HEK293T (cell line): ENCODE measurements at regions not wholly inside any gene's neighbourhood (a gene's known extent, or its start where the extent isn't known, plus 50 kb on each side); places are given as distances from the start of the nearest gene placed in this dataset.
"Not testable (repeated sequence)": the region's sequence is repeated elsewhere in the genome, so short reads cannot be mapped to it uniquely, and the experiment has no call there.

ENCODE experiments used
- CTCF ChIA-PET: fragments of 350-600 bp; formaldehyde crosslinking; extraction: SDS; loops from one replicate; lab custom pipeline; 2021; ENCODE audit warnings: antibody characterized with exemption, inconsistent platforms; lab: Yijun Ruan, JAX
- POLR2A ChIA-PET: fragments of 350-600 bp; formaldehyde crosslinking; extraction: SDS; loops from one replicate; lab custom pipeline; 2020; ENCODE audit warnings: antibody characterized with exemption, inconsistent platforms; lab: Yijun Ruan, JAX
- DNase-seq: peaks from one replicate; pipeline ENCODE4 v3.0.0; 2012; ENCODE audit warnings: mixed read lengths; ENCODE audit errors: extremely low spot score
- ARNT ChIP-seq: fragments of 450-650 bp; IDR thresholded peaks from 2 replicates; pipeline ENCODE4 v1.6.1; 2017; ENCODE audit warnings: mild to moderate bottlenecking
- BHLHE40 ChIP-seq: fragments of 450-650 bp; IDR thresholded peaks from 2 replicates; pipeline ENCODE4 v1.6.1; 2016; ENCODE audit warnings: mild to moderate bottlenecking, moderate library complexity, borderline replicate concordance
- CTBP1 ChIP-seq: fragments of 450-650 bp; IDR thresholded peaks from 2 replicates; pipeline ENCODE4 v1.6.1; 2016; ENCODE audit warnings: borderline replicate concordance
- ELF4 ChIP-seq: fragments of 450-650 bp; IDR thresholded peaks from 2 replicates; pipeline ENCODE4 v1.6.1; 2017; ENCODE audit warnings: antibody characterized with exemption
- FOXA1 ChIP-seq: fragments of 450-650 bp; IDR thresholded peaks from 2 replicates; pipeline ENCODE4 v1.6.1; 2016; ENCODE audit warnings: mild to moderate bottlenecking
- FOXK2 ChIP-seq: fragments of 450-650 bp; IDR thresholded peaks from 2 replicates; pipeline ENCODE4 v1.6.1; 2016; ENCODE audit warnings: mild to moderate bottlenecking
- FOXM1 ChIP-seq: fragments of 450-650 bp; IDR thresholded peaks from 2 replicates; pipeline ENCODE4 v1.6.1; 2017; ENCODE audit warnings: mild to moderate bottlenecking, borderline replicate concordance
- HDGF ChIP-seq: fragments of 450-650 bp; IDR thresholded peaks from 2 replicates; pipeline ENCODE4 v1.6.1; 2017; ENCODE audit warnings: antibody characterized with exemption, borderline replicate concordance
- L3MBTL2 ChIP-seq: fragments of 450-650 bp; conservative IDR thresholded peaks from 2 replicates; pipeline ENCODE4 v1.6.1; 2016; ENCODE audit warnings: mild to moderate bottlenecking
- LEF1 ChIP-seq: fragments of 450-650 bp; IDR thresholded peaks from 2 replicates; pipeline ENCODE4 v1.6.1; 2017; ENCODE audit warnings: mild to moderate bottlenecking, borderline replicate concordance
- NFRKB ChIP-seq: fragments of 450-650 bp; IDR thresholded peaks from 2 replicates; pipeline ENCODE4 v1.6.1; 2016; ENCODE audit warnings: mild to moderate bottlenecking, moderate library complexity
- SP1 ChIP-seq: fragments of 450-650 bp; IDR thresholded peaks from 2 replicates; pipeline ENCODE4 v1.6.1; 2017
- SUZ12 ChIP-seq: fragments of 450-650 bp; IDR thresholded peaks from 2 replicates; pipeline ENCODE4 v1.6.1; 2016; ENCODE audit warnings: mild to moderate bottlenecking
- TARDBP ChIP-seq: fragments of 450-650 bp; IDR thresholded peaks from 2 replicates; pipeline ENCODE4 v1.6.1; 2016
- ZNF384 ChIP-seq: fragments of 450-650 bp; IDR thresholded peaks from 2 replicates; pipeline ENCODE4 v1.6.1; 2016
- TF ChIP-seq, protein P1 (sequence below): fragments of 450-650 bp; IDR thresholded peaks from 2 replicates; pipeline ENCODE4 v1.6.1; 2016

GRCh38 chr6:131336596-131336995, 201.3 kb downstream of the AKAP7 start:
- ChIA-PET CTCF (no interaction called here), POLR2A (no interaction called here)
- TF ChIP-seq ARNT (no peak), ELF4 (no peak), BHLHE40 (no peak), SP1 (no peak), FOXK2 (no peak), NFRKB (no peak), CTBP1 (no peak), TARDBP (no peak), HDGF (no peak), SUZ12 (no peak), LEF1 (no peak)
- TF ChIP-seq, protein P1, sequence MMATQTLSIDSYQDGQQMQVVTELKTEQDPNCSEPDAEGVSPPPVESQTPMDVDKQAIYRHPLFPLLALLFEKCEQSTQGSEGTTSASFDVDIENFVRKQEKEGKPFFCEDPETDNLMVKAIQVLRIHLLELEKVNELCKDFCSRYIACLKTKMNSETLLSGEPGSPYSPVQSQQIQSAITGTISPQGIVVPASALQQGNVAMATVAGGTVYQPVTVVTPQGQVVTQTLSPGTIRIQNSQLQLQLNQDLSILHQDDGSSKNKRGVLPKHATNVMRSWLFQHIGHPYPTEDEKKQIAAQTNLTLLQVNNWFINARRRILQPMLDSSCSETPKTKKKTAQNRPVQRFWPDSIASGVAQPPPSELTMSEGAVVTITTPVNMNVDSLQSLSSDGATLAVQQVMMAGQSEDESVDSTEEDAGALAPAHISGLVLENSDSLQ: no peak
- DNase-seq: no peak

DNA sequence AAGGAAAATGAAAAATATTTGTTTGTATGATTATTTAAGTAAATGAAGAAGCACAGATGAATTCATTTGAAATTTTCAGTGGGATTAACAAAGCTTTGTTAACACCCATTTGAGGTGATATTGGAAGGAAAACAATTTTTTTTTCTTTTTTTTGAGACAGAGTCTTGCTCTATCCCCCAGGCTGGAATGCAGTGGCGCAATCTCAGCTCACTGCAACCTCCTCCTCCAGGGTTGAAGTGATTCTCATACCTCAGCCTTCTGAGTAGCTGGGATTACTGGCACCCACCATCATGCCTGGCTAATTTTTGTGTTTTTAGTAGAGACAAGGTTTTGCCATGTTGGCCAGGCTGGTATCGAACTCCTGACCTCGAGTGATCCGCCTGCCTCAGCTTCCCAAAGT, 211.6 kb downstream of the AKAP7 start:
- POLR2A ChIA-PET, DNase-seq: not testable (repeated sequence)

GRCh38 chr6:131348572-131348971, 213.3 kb downstream of the AKAP7 start:
- CTCF ChIA-PET: no interaction called here

More for the DNA sequence above, 211.6 kb downstream of the AKAP7 start:
- CTCF ChIA-PET: interaction anchor here (0.7 kb wide), 1 partner anchor 216 kb away, joined by 3 read pairs; no protein-coding TSS in a partner anchor

DNA sequence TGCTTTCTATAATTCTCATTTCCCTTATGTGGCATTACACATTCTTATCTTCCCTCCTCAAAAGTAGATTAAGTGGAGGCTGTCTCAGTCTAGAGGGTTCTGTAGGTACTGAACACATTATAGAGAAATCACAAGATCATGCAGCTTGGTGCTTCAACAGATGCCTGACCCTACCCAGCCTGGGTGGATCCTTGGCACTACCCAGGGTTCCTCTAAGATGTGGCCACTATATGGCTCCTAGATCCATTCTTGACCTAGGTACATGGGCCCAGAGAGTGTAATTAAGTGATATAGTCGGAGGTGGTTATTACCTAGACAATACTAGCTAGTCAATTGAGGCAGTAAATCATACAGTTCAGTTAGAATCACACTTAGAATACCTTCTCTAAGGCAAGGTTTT, 213.9 kb downstream of the AKAP7 start:
- TF ChIP-seq ARNT: no peak
- no peak for TF ChIP-seq BHLHE40
- TF ChIP-seq, protein P1: no peak
- TF ChIP-seq FOXM1: no peak
- TF ChIP-seq FOXK2: no peak
- POLR2A ChIA-PET: no interaction called here
- DNase-seq: no peak
- CTCF ChIA-PET: no interaction called here

More at GRCh38 chr6:131348572-131348971, 213.3 kb downstream of the AKAP7 start:
- no peak for DNase-seq
- no peak for TF ChIP-seq HDGF
- TF ChIP-seq TARDBP: no peak
- TF ChIP-seq, protein P1: no peak
- TF ChIP-seq ZNF384: no peak
- TF ChIP-seq CTBP1: no peak
- no peak for TF ChIP-seq FOXA1
- no peak for TF ChIP-seq SP1
- no peak for TF ChIP-seq L3MBTL2
- no peak for TF ChIP-seq FOXK2
- TF ChIP-seq ELF4: no peak
- no peak for TF ChIP-seq LEF1
- no peak for TF ChIP-seq FOXM1
- TF ChIP-seq ARNT: no peak
- no peak for TF ChIP-seq BHLHE40
- TF ChIP-seq NFRKB: no peak
- TF ChIP-seq SUZ12: no peak
- POLR2A ChIA-PET: no interaction called here

DNA sequence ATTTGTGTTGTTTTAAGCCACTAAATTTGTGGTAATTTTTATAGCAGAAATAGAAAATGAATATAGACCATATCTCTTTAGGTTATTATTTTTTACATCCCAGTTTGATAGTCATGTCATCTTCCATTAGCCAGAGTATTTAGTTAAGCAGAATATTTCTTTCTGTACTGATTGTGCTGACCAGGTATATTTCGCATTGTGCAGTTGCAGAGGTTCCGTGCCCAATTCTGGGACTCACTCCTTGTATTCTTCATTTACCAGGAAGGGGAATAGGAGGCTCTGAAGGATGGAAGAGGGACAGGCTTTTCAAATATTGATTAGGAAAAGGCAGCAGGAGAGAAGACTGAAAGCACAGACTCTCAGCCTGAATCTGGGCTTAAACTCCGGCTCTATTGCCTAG, 217.8 kb downstream of the AKAP7 start:
- POLR2A ChIA-PET: no interaction called here

GRCh38 chr6:131353876-131354275, 218.6 kb downstream of the AKAP7 start:
- CTCF ChIA-PET: no interaction called here
- no peak for DNase-seq
- POLR2A ChIA-PET: no interaction called here
- no peak for TF ChIP-seq ELF4
- TF ChIP-seq, protein P1: no peak
- TF ChIP-seq FOXM1: no peak
- no peak for TF ChIP-seq FOXK2
- no peak for TF ChIP-seq LEF1
- TF ChIP-seq FOXA1: no peak
- TF ChIP-seq HDGF: no peak
- no peak for TF ChIP-seq SP1
- TF ChIP-seq NFRKB: no peak
- no peak for TF ChIP-seq SUZ12
- no peak for TF ChIP-seq BHLHE40
- no peak for TF ChIP-seq TARDBP
- TF ChIP-seq ARNT: no peak
- TF ChIP-seq L3MBTL2: no peak
- TF ChIP-seq ZNF384: no peak

More for the DNA sequence above, 217.8 kb downstream of the AKAP7 start:
- CTCF ChIA-PET: no interaction called here
- DNase-seq: no peak
- TF ChIP-seq L3MBTL2: no peak
- no peak for TF ChIP-seq BHLHE40
- no peak for TF ChIP-seq ZNF384
- TF ChIP-seq FOXA1: no peak
- TF ChIP-seq, protein P1: no peak
